ENCODE measurements at regions not wholly inside any gene's neighbourhood (a gene's known extent, or its start where the extent isn't known, plus 50 kb on each side); places are given as distances from the start of the nearest gene placed in this dataset.

DNA sequence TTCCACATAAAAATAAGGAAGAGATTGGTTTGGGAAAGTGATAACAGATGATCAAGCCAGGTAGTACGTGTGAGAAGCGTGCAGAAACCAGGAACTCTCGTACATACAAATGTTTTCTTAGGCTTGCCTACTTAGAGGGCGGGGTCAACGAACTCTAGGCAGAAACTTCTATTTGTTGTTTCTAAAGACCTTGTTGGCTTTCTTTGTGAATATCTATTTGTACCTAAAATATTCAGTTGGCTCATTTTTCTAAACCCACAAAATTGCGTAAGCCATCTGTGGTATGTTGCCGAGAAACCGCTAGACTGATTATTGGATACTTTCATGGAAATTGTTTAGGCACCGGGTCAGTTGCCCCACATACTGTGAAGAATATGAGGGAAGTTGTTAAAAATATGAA is 458.5 kb downstream of the MAT2B start:
- no peak for DNase-seq

GRCh38 chr5:163964671-163965070 is 459.3 kb downstream of the MAT2B start:
- DNase-seq = no peak

DNA sequence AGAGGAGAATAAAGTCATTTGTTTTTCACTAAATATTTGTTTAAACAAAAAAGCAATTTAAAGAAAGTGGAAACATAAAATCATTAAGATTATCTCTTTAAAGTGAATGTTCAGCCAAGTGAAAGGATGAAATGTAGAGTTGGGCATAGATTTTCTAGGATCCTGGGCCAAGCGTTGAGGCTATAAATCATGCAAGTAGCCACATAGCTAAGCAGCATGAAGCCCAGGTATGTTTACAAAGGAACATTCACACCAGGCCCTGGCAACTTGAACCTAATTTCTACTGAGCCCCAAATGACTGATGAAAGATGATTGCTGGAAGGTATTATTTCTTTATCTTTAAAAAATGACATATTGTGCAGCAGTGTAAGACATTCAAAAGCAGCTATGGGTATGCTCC is 461.8 kb downstream of the MAT2B start:
- no peak for DNase-seq

- DNase-seq = no peak
Measured at GRCh38 chr5:163968651-163969050, 463.2 kb downstream of the MAT2B start.

GRCh38 chr5:163976696-163977095 is 471.3 kb downstream of the MAT2B start:
- DNase-seq = no peak

DNA sequence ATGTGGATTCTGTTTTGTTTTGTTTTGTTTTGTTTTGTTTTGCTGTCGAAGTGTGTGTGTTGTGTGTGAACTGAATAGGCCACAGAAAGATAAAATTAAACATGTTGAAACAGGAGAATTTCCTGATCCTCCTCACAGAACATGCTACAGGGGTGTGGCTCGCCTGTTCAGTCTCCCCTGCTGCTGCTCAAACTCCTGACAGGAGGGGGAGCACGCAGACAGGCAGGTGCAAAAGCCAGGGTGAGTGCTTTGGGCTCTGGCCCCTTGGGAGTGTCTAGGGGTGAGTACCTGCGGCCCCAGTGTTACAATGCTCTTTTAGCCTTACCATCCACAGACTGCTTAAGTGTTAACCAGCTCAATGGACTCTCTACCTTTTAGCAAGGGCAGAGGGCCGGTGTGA is 473.5 kb downstream of the MAT2B start:
- no peak for DNase-seq

DNA sequence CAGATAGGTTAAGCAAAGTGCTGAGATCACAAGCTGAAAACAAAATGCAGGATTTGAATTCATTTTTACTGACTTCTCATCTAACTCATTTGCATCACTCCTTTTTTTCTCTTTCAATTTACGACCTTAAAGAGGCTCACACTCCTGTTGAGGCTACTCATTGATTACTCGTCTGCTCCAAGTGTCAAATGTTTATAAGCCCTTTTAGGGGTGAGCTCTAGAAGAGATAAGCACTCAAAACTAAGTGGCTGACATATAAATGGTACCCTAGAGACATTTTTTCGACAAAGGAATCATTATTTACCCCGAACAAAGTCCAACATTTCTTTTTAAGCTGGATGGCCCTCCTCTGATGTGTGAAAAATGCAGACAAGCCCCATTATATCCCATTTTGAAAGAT is 483.1 kb downstream of the MAT2B start:
- DNase-seq = no peak

- no peak for DNase-seq
Measured at GRCh38 chr5:163993126-163993525, 487.7 kb downstream of the MAT2B start.

DNA sequence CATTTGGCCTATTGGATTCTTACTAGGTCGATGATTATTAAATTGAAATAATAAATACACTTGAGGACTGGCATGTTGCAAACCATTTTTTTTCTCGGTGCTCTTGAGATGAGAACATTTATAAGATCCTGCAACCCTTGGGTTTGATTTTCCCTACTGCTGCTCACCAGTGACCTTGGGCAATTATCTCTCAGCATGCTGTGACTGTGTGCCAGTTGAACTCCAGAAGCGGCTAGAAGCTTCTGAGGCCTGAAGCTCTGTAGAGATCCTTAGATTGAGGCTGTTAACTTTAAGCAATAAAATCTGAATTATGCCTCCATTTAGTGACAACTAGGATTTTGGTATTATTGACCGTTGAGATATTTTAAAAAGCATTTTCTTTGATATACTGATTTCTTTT is 489.8 kb downstream of the MAT2B start:
- DNase-seq = no peak

DNA sequence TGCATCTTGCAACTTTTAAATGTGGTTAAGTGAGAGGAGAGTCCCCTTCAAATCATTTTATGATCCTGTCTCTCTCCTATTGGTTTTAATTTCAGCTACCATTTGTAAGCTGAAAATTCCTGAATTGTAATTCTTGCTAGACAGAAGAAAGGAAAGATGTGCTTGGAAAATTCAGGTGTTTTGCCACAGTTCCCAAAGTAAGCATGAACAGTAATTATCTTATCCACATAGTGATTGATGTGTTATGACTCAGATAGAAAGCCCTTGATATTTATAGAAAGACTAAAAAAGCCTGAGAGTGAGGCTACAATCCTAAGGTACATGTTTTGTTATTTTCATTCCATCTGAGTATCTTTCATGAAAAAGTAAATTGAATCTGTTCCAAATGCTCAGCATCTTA is 492.5 kb downstream of the MAT2B start:
- DNase-seq = no peak

DNA sequence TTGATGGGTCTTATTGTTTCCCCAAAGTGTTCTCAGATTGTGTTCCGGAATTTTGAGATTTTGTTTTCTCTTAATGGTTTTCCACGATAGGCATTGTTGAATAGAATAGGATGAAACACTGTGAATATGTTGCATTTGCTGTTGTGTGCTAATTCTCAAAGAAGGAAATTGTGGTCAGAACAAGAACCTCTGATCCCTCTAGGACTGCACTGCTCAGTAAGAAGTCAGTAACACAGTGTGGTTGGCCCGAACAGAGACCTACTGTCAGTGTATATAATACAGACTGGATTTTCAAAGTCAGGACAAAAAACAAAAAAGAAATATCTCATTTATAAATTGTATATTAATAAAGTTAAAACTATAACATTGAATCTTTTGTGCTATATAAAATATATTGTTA is 494.8 kb downstream of the MAT2B start:
- no peak for DNase-seq

DNA sequence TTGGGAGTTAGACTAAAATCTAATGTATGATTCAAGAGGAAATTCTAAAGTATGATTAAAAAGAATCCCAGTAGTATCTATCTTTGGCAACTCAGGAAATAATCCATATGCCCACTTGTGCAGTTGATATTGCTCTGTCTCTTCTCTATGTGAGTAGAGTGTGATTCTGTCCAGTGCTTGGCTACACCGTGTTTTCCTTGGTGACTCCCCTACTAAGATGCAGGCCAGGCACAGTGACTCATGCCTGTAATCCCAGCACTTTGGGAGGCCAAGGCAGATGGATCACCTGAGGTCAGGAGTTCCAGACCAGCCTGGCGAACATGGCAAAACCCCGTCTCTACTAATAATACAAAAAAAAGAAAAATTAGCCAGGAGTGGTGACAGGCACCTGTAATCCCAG is 495.4 kb downstream of the MAT2B start:
- no peak for DNase-seq

DNA sequence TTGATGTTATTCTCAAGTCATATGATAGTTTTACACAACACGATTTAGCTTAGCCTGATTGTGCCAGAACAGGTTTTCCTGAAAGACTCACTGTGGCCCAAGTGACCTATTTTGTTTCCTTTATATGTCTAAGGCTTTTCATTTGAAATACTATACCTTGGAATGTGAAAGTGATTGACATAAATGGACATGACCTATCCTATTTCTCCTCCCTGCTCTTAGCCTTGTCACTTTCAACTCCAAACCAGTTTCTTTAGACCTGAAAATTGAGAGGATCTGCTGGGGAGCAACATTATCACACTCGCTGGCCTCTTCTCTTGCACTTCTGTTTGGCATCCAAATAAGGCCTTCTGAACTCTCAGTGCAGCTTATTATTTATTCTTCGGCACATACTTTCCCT is 496.8 kb downstream of the MAT2B start:
- DNase-seq = no peak

DNA sequence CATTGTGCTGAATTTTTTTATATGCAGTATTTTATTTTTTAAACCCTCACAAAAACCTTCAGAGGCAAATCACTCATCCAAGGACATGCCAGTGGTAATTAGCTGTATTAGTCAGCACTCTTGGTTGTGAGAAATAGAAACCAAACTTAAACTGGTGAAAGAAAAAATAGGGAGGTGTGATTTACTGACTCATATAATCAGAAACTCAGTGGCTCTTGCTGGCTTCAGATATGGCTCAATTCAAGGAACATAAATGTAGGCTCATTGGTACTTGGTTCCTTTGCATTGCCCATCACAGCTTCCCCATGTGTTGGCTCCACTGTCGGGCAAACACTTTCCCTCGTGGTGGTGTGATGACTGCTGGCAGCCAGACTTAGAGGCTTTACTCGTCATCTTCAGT is 497.2 kb downstream of the MAT2B start:
- no peak for DNase-seq

- no peak for DNase-seq
Measured at GRCh38 chr5:164005071-164005470, 499.7 kb downstream of the MAT2B start.

DNA sequence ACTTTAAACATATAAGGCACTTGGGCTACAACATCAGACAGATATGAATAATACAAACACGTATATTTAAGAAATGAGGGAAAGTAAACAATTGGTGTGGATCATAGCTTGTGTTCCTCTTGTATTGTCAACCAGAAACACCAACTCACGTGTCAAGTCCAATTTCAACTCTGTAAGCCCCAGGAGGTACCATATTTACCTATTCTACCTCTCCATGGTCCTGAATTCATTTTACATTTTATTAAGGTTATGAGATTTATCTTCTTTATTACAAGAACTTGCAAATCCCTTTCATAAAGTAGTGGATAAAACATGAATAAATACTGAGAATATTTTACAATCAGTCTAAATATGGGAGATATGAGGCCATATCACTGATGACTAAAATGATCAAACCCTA is 501.6 kb downstream of the MAT2B start:
- no peak for DNase-seq

DNA sequence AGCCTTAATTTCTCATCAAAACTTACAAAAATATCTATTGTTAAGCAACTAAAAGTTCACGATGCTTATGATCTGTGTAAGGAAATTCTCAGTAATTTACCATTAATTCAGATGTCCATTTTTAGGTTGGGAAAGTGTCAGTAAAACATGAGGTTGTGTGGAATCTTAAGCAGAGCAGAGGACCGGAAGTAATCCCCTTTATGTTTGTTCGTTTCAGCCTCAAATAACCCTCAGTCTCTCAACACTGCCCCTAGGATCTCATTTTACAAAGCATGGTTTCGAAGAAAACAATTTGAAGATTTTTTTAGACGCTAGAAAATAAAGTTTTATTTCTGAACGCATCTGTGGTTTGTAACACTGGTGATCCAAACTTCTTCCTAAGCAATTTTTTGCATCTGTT is 504.2 kb downstream of the MAT2B start:
- no peak for DNase-seq

- no peak for DNase-seq
Measured at GRCh38 chr5:164010900-164011299, 505.5 kb downstream of the MAT2B start.

- no peak for DNase-seq
Measured at GRCh38 chr5:164012371-164012770, 507.0 kb downstream of the MAT2B start.

- no peak for DNase-seq
Measured at GRCh38 chr5:164013077-164013670, 507.8 kb downstream of the MAT2B start.

- no peak for DNase-seq
Measured at GRCh38 chr5:164020116-164020515, 514.7 kb downstream of the MAT2B start.

GRCh38 chr5:164027738-164028137 is 522.3 kb downstream of the MAT2B start:
- DNase-seq = no peak

GRCh38 chr5:164038128-164038783 is 532.8 kb downstream of the MAT2B start:
- DNase-seq = no peak

- DNase-seq = no peak
Measured at GRCh38 chr5:164041105-164041504, 535.7 kb downstream of the MAT2B start.

DNA sequence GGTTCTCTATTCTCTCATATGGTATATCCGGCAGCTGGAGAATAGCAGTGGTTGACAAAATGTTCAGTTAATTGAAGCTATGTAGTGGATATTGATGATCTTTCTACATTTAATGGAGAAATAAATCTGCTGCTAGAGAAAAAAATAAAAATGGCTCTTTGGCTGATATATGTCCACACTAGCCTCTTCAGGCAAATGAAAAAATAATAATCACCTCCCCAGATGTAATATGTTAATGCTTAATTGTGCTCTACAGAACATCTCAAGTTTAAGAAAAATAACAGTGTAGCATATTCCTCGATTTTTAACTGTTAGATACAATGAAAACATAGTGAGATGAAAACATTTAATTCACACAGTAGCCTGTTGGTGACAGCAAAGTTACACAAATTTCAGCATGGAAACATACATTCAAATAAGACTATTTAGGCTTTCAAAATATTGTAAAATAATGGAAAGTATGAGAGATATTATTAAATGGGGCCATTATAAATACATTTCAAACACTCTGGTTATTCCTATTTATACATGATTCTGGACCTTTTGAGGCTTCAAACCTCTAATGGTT is 543.0 kb downstream of the MAT2B start:
- no peak for DNase-seq

Data from activated CD4-positive, alpha-beta T cell treated with anti-CD3 and anti-CD28 coated beads for 1 hour (primary cell).